Brain microvascular endothelial cell (primary cell): ENCODE measurements at regions not wholly inside any gene's neighbourhood (a gene's known extent, or its start where the extent isn't known, plus 50 kb on each side); places are given as distances from the start of the nearest gene placed in this dataset.
"Not testable (repeated sequence)": the region's sequence is repeated elsewhere in the genome, so short reads cannot be mapped to it uniquely, and the experiment has no call there.

Source experiments
- DNase-seq: peaks from one replicate; pipeline ENCODE4 v3.0.0-alpha.2; 2020
- H3K27ac ChIP-seq: fragments of 250-450 bp; sonication (Bioruptor Pico); 2 replicates; pipeline ENCODE4 v1.5.1; 2020; ENCODE audit warnings: mild to moderate bottlenecking, moderate library complexity
- H3K27me3 ChIP-seq: fragments of 250-450 bp; sonication (Bioruptor Pico); replicated peaks from 2 replicates; pipeline ENCODE4 v1.5.1; 2020; ENCODE audit warnings: mild to moderate bottlenecking
- H3K36me3 ChIP-seq: fragments of 250-450 bp; sonication (Bioruptor Pico); replicated peaks from 2 replicates; pipeline ENCODE4 v1.5.1; 2020; ENCODE audit warnings: mild to moderate bottlenecking
- H3K4me3 ChIP-seq: 2 replicates; pipeline ENCODE4 v1.5.1; 2011; ENCODE audit warnings: low read depth, mild to moderate bottlenecking, control low read depth, low read length, moderate library complexity
- CTCF ChIP-seq: IDR thresholded peaks from 2 replicates; pipeline ENCODE4 v1.5.1; 2011; ENCODE audit warnings: low read depth, mild to moderate bottlenecking, moderate library complexity, low read length, control low read depth, inconsistent platforms; ENCODE audit errors: missing control alignments
- in situ Hi-C: cut with HindIII; loops from 2 replicates; pipeline ENCODE4 v1.10.0; 2017; ENCODE audit warnings: low sequenced_read_pairs, low pct_ligation_motif_present

DNA sequence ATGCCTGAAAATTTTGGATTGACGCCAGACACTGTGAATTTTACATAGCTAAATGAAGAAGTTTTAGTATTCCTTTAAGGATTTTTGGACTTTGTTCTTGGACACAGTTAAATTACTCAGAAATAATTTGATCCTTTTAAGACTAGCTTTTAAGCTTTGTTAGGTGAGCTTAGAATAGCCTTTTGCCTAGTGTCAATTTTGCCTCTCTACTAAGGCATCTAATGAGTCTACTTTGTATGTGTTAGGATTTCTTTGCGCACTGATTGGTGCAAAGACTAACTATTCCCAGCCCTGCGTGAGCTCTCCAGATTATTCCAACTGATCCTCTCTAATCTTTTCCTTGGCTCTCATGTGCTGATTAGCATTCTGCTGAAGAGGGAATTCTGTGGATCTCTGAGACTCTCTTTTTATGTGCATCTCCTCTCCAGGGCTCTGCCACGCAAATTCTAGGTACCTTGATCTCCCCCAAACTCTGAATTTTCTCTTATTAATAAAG is 128.1 kb upstream of the BCL9 start:
- no peaks in the 10 kb centered on the region for H3K27me3 ChIP-seq
- H3K27ac ChIP-seq: no peak overlapping the region
- TF ChIP-seq CTCF: no peak
- in situ Hi-C loops: no loop called here
- no peak for DNase-seq
- no peaks in the 10 kb centered on the region for H3K36me3 ChIP-seq
- no peak overlapping the region for H3K4me3 ChIP-seq

- in situ Hi-C loops: no loop called here
- H3K27me3 ChIP-seq: no peaks in the 10 kb centered on the region
- no peak for TF ChIP-seq CTCF
These were observed 126.7 kb upstream of the BCL9 start for GRCh38 chr1:147414505-147415163.

GRCh38 chr1:147417024-147417423 is 124.3 kb upstream of the BCL9 start:
- no peaks in the 10 kb centered on the region for H3K27me3 ChIP-seq
- in situ Hi-C loops: no loop called here
- no peak overlapping the region for H3K27ac ChIP-seq
- no peak for DNase-seq
- H3K36me3 ChIP-seq: no peaks in the 10 kb centered on the region
- H3K4me3 ChIP-seq: no peak overlapping the region
- TF ChIP-seq CTCF: no peak

More at GRCh38 chr1:147414505-147415163, 126.7 kb upstream of the BCL9 start:
- Histone ChIP-seq H3K4me3 (no peak overlapping the region), H3K27ac (no peak overlapping the region), H3K36me3 (no peaks in the 10 kb centered on the region)
- DNase-seq: no peak

GRCh38 chr1:147423100-147423827 is 118.0 kb upstream of the BCL9 start:
- H3K36me3 ChIP-seq, DNase-seq, H3K4me3 ChIP-seq, H3K27ac ChIP-seq, H3K27me3 ChIP-seq, in situ Hi-C loops: not testable (repeated sequence)

GRCh38 chr1:147434921-147435320 is 106.4 kb upstream of the BCL9 start:
- no peak for DNase-seq
- Histone ChIP-seq H3K36me3 (no peaks in the 10 kb centered on the region), H3K4me3 (no peak overlapping the region), H3K27ac (no peak overlapping the region), H3K27me3 (no peaks in the 10 kb centered on the region)
- in situ Hi-C loops: no loop called here
- TF ChIP-seq CTCF: no peak

GRCh38 chr1:147444381-147444780 is 96.9 kb upstream of the BCL9 start:
- H3K27ac ChIP-seq: no peak overlapping the region
- no peak for TF ChIP-seq CTCF
- H3K36me3 ChIP-seq: no peaks in the 10 kb centered on the region
- H3K27me3 ChIP-seq: no peaks in the 10 kb centered on the region
- no peak overlapping the region for H3K4me3 ChIP-seq
- in situ Hi-C loops: no loop called here
- DNase-seq: no peak
